ENCODE measurements at regions not wholly inside any gene's neighbourhood (a gene's known extent, or its start where the extent isn't known, plus 50 kb on each side); places are given as distances from the start of the nearest gene placed in this dataset.

- TF ChIP-seq CTCF (IDR thresholded peaks at IDR 0.05), result no peak
Observed at GRCh38 chr10:88147000-88147798, 283.8 kb downstream of the PTEN start.

GRCh38 chr10:88149906-88150305 lies 286.5 kb downstream of the PTEN start:
- TF ChIP-seq CTCF (IDR thresholded peaks at IDR 0.05), result no peak

- no peak for TF ChIP-seq CTCF (IDR thresholded peaks at IDR 0.05)
Observed at GRCh38 chr10:88150339-88150738, 286.9 kb downstream of the PTEN start.

DNA sequence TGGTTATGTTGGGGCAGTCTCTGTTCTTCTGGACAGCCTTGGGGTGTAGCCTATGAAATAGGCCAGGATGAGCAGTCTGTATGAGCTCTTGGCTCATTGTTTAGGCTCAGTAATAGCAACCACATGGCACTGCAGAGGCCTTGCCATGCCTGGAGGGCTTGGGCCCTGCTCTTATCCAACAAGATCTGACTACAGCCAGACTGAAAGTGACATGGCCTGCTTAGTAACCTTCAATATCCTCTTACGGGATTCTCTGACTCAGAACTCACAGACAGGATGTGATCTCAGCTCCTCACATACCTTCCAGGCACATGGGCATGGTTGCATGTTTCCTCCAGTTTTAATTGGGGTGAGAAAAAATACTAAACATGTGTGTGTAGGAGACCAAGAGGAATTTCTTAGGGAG lies 289.3 kb downstream of the PTEN start:
- no peak for TF ChIP-seq CTCF (IDR thresholded peaks at IDR 0.05)

GRCh38 chr10:88154596-88155250 lies 291.3 kb downstream of the PTEN start:
- TF ChIP-seq CTCF (IDR thresholded peaks at IDR 0.05), result no peak

- TF ChIP-seq CTCF (IDR thresholded peaks at IDR 0.05), result no peak
Observed at GRCh38 chr10:88156341-88156740, 292.9 kb downstream of the PTEN start.

- TF ChIP-seq CTCF (IDR thresholded peaks at IDR 0.05), result no peak
Observed at GRCh38 chr10:88157981-88158465, 294.6 kb downstream of the PTEN start.
